ENCODE measurements at regions not wholly inside any gene's neighbourhood (a gene's known extent, or its start where the extent isn't known, plus 50 kb on each side); places are given as distances from the start of the nearest gene placed in this dataset.

- Mint-ChIP-seq H3K36me3 (peaks cover 36% of the 10 kb centered on the region), H3K9me3 (peaks cover 22% of the 10 kb centered on the region), H3K4me3 (no peak overlapping the region), H3K27me3 (no peaks in the 10 kb centered on the region), H3K4me1 (no peaks in the 10 kb centered on the region), H3K27ac (no peak overlapping the region)
- CTCF ChIA-PET: no interaction called here
- DNase-seq: no peak
Observed at GRCh38 chr14:71465316-71465715, 466.9 kb upstream of the RGS6 start.

- no peaks in the 10 kb centered on the region for H3K27me3 Mint-ChIP-seq
- H3K4me3 Mint-ChIP-seq: no peak overlapping the region
- no peaks in the 10 kb centered on the region for H3K4me1 Mint-ChIP-seq
- CTCF ChIA-PET: no interaction called here
- H3K36me3 Mint-ChIP-seq: peaks cover 34% of the 10 kb centered on the region
- no peak for DNase-seq
- peaks cover 22% of the 10 kb centered on the region for H3K9me3 Mint-ChIP-seq
- no peak overlapping the region for H3K27ac Mint-ChIP-seq
Observed at GRCh38 chr14:71466251-71466650, 466.0 kb upstream of the RGS6 start.

GRCh38 chr14:71466946-71467345, 465.3 kb upstream of the RGS6 start:
- H3K4me1 Mint-ChIP-seq: peaks cover 4% of the 10 kb centered on the region
- peaks cover 22% of the 10 kb centered on the region for H3K9me3 Mint-ChIP-seq
- H3K27me3 Mint-ChIP-seq: no peaks in the 10 kb centered on the region
- H3K36me3 Mint-ChIP-seq: peaks cover 28% of the 10 kb centered on the region
- no peak overlapping the region for H3K27ac Mint-ChIP-seq
- no peak for DNase-seq
- CTCF ChIA-PET: no interaction called here
- no peak overlapping the region for H3K4me3 Mint-ChIP-seq

- Mint-ChIP-seq H3K4me3 (no peak overlapping the region), H3K36me3 (peaks cover 28% of the 10 kb centered on the region), H3K9me3 (peaks cover 22% of the 10 kb centered on the region), H3K27ac (no peak overlapping the region), H3K4me1 (peaks cover 7% of the 10 kb centered on the region), H3K27me3 (no peaks in the 10 kb centered on the region)
- no peak for DNase-seq
- CTCF ChIA-PET: no interaction called here
Observed at GRCh38 chr14:71467361-71467811, 464.8 kb upstream of the RGS6 start.

- peaks cover 11% of the 10 kb centered on the region for H3K4me1 Mint-ChIP-seq
- H3K4me3 Mint-ChIP-seq: no peak overlapping the region
- no peak overlapping the region for H3K27ac Mint-ChIP-seq
- peaks cover 24% of the 10 kb centered on the region for H3K36me3 Mint-ChIP-seq
- no peaks in the 10 kb centered on the region for H3K27me3 Mint-ChIP-seq
- CTCF ChIA-PET: no interaction called here
- peaks cover 18% of the 10 kb centered on the region for H3K9me3 Mint-ChIP-seq
- DNase-seq: no peak
Observed at GRCh38 chr14:71468701-71469100, 463.5 kb upstream of the RGS6 start.

GRCh38 chr14:71469643-71470335, 462.4 kb upstream of the RGS6 start:
- CTCF ChIA-PET: no interaction called here
- H3K27ac Mint-ChIP-seq: no peak overlapping the region
- peaks cover 12% of the 10 kb centered on the region for H3K9me3 Mint-ChIP-seq
- no peak overlapping the region for H3K4me3 Mint-ChIP-seq
- peaks cover 11% of the 10 kb centered on the region for H3K4me1 Mint-ChIP-seq
- H3K36me3 Mint-ChIP-seq: peaks cover 16% of the 10 kb centered on the region
- DNase-seq: no peak
- H3K27me3 Mint-ChIP-seq: no peaks in the 10 kb centered on the region

- CTCF ChIA-PET: no interaction called here
- no peak for DNase-seq
- peaks cover 18% of the 10 kb centered on the region for H3K4me1 Mint-ChIP-seq
- H3K4me3 Mint-ChIP-seq: no peak overlapping the region
- H3K27me3 Mint-ChIP-seq: no peaks in the 10 kb centered on the region
- H3K27ac Mint-ChIP-seq: no peak overlapping the region
- H3K36me3 Mint-ChIP-seq: peaks cover 11% of the 10 kb centered on the region
- H3K9me3 Mint-ChIP-seq: peaks cover 7% of the 10 kb centered on the region
Observed at GRCh38 chr14:71471634-71472355, 460.4 kb upstream of the RGS6 start.

GRCh38 chr14:71472356-71473340, 459.6 kb upstream of the RGS6 start:
- CTCF ChIA-PET: no interaction called here

GRCh38 chr14:71473843-71474242, 458.4 kb upstream of the RGS6 start:
- peaks cover 29% of the 10 kb centered on the region for H3K4me1 Mint-ChIP-seq
- no peaks in the 10 kb centered on the region for H3K9me3 Mint-ChIP-seq
- peaks cover 6% of the 10 kb centered on the region for H3K36me3 Mint-ChIP-seq
- CTCF ChIA-PET: no interaction called here
- no peak overlapping the region for H3K27ac Mint-ChIP-seq
- no peaks in the 10 kb centered on the region for H3K27me3 Mint-ChIP-seq
- DNase-seq: no peak
- no peak overlapping the region for H3K4me3 Mint-ChIP-seq

More at GRCh38 chr14:71472356-71473340, 459.6 kb upstream of the RGS6 start:
- Mint-ChIP-seq H3K4me3 (no peak overlapping the region), H3K36me3 (peaks cover 13% of the 10 kb centered on the region), H3K4me1 (peaks cover 20% of the 10 kb centered on the region), H3K27me3 (no peaks in the 10 kb centered on the region), H3K27ac (no peak overlapping the region), H3K9me3 (peaks cover 7% of the 10 kb centered on the region)
- no peak for DNase-seq

GRCh38 chr14:71474301-71475265, 457.6 kb upstream of the RGS6 start:
- Mint-ChIP-seq H3K9me3 (no peaks in the 10 kb centered on the region), H3K4me3 (no peak overlapping the region), H3K27ac (no peak overlapping the region), H3K27me3 (no peaks in the 10 kb centered on the region), H3K4me1 (peaks cover 33% of the 10 kb centered on the region), H3K36me3 (peaks cover 6% of the 10 kb centered on the region)
- CTCF ChIA-PET: no interaction called here
- DNase-seq: no peak

- H3K4me1 Mint-ChIP-seq: peaks cover 33% of the 10 kb centered on the region
- no peaks in the 10 kb centered on the region for H3K9me3 Mint-ChIP-seq
- no peak overlapping the region for H3K4me3 Mint-ChIP-seq
- H3K36me3 Mint-ChIP-seq: peaks cover 6% of the 10 kb centered on the region
- H3K27me3 Mint-ChIP-seq: no peaks in the 10 kb centered on the region
- DNase-seq: no peak
- H3K27ac Mint-ChIP-seq: peak overlapping the region; percentile 37
- CTCF ChIA-PET: no interaction called here
Observed at GRCh38 chr14:71475916-71476315, 456.3 kb upstream of the RGS6 start.

GRCh38 chr14:71478542-71478941, 453.7 kb upstream of the RGS6 start:
- H3K4me1 Mint-ChIP-seq: peaks cover 23% of the 10 kb centered on the region
- CTCF ChIA-PET: no interaction called here
- no peak for DNase-seq
- H3K4me3 Mint-ChIP-seq: no peak overlapping the region
- H3K36me3 Mint-ChIP-seq: peaks cover 8% of the 10 kb centered on the region
- no peak overlapping the region for H3K27ac Mint-ChIP-seq
- H3K9me3 Mint-ChIP-seq: no peaks in the 10 kb centered on the region
- H3K27me3 Mint-ChIP-seq: no peaks in the 10 kb centered on the region

- Mint-ChIP-seq H3K36me3 (peaks cover 11% of the 10 kb centered on the region), H3K4me1 (peaks cover 16% of the 10 kb centered on the region), H3K27me3 (no peaks in the 10 kb centered on the region), H3K4me3 (no peak overlapping the region), H3K9me3 (no peaks in the 10 kb centered on the region), H3K27ac (no peak overlapping the region)
- no peak for DNase-seq
- CTCF ChIA-PET: no interaction called here
Observed at GRCh38 chr14:71481021-71481654, 451.1 kb upstream of the RGS6 start.
